Panc1 (cell line): ENCODE measurements at regions not wholly inside any gene's neighbourhood (a gene's known extent, or its start where the extent isn't known, plus 50 kb on each side); places are given as distances from the start of the nearest gene placed in this dataset.

Experiments
- ATAC-seq: fragments of 200-7000 bp; cut with Tn5 transposase; 2 replicates; pipeline ENCODE4 v1.9.1; 2020; ENCODE audit warnings: mild to moderate bottlenecking, moderate library complexity
- BruUV-seq: library from RNA; stranded (reverse); fragments of 400-500 nt; replicated peaks from 2 replicates; lab custom pipeline; 2021; lab: Mats Ljungman, UMichigan
- CTCF ChIA-PET: fragments of 300-600 bp; sonication (Branson Sonifier 250); formaldehyde crosslinking; loops from one replicate; lab custom pipeline; 2022; ENCODE audit warnings: antibody characterized with exemption; lab: Charles Lee
- POLR2A ChIA-PET: fragments of 300-600 bp; sonication (Branson Sonifier 250); formaldehyde crosslinking; loops from one replicate; lab custom pipeline; 2022; ENCODE audit warnings: antibody characterized with exemption; lab: Charles Lee
- DNase-seq: peaks from one replicate; pipeline ENCODE4 v3.0.0-alpha.2; 2010; ENCODE audit warnings: low read depth, low spot score
- H3K27ac ChIP-seq: 2 replicates; pipeline ENCODE4 v1.5.1; 2011; ENCODE audit warnings: mild to moderate bottlenecking, low read length, inconsistent platforms
- H3K27me3 ChIP-seq: fragments of 200-500 bp; sonication (Bioruptor generic); 2 replicates; pipeline ENCODE4 v1.6.0; 2014; ENCODE audit warnings: low read length, inconsistent platforms; ENCODE audit not compliant: control insufficient read depth, insufficient read depth
- H3K36me3 ChIP-seq: fragments of 200-500 bp; sonication (Bioruptor generic); 2 replicates; pipeline ENCODE4 v1.5.1; 2014; ENCODE audit warnings: inconsistent platforms, mild to moderate bottlenecking, low read length, moderate library complexity; ENCODE audit not compliant: control insufficient read depth, insufficient read depth
- H3K4me1 ChIP-seq: 2 replicates; pipeline ENCODE4 v1.5.1; 2011; ENCODE audit warnings: inconsistent platforms, mild to moderate bottlenecking, low read length, moderate library complexity; ENCODE audit not compliant: control insufficient read depth, insufficient read depth
- H3K4me3 ChIP-seq, 2 experiments: 2 replicates each; pipeline ENCODE4 v1.5.1; 2011 to 2012; ENCODE audit warnings: low read depth in 2 of 2, low read length in 2 of 2, mild to moderate bottlenecking in 2 of 2, inconsistent platforms in 1 of 2, moderate library complexity in 1 of 2
- H3K9me3 ChIP-seq: fragments of 200-500 bp; sonication (Bioruptor generic); 2 replicates; pipeline ENCODE4 v1.5.1; 2014; ENCODE audit warnings: low read depth, mild to moderate bottlenecking, inconsistent platforms, low read length, moderate library complexity; ENCODE audit not compliant: control insufficient read depth, insufficient read depth
- CTCF ChIP-seq: fragments of 450-650 bp; IDR thresholded peaks from 2 replicates; pipeline ENCODE4 v1.5.1; 2017; ENCODE audit warnings: mild to moderate bottlenecking
- POLR2AphosphoS5 ChIP-seq: IDR thresholded peaks from 2 replicates; pipeline ENCODE4 v1.6.1; 2012; ENCODE audit warnings: mild to moderate bottlenecking, low read depth, low read length, moderate library complexity
- REST ChIP-seq, 2 experiments: IDR thresholded peaks; 2 replicates each; pipeline ENCODE4 v1.6.1; 2011 to 2012; ENCODE audit warnings: low read depth in 2 of 2, control low read depth in 1 of 2, low read length in 1 of 2, mild to moderate bottlenecking in 1 of 2, moderate library complexity in 1 of 2; ENCODE audit not compliant: insufficient read depth in 1 of 2
- SIN3A ChIP-seq: IDR thresholded peaks from 2 replicates; pipeline ENCODE4 v1.6.1; 2012; ENCODE audit warnings: low read depth, mild to moderate bottlenecking, low read length, moderate library complexity, borderline replicate concordance; ENCODE audit not compliant: insufficient read depth
- TCF7L2 ChIP-seq: IDR thresholded peaks from 2 replicates; pipeline ENCODE4 v1.6.1; 2011; ENCODE audit warnings: mild to moderate bottlenecking, low read depth, low read length, inconsistent platforms
- in situ Hi-C: cut with HindIII; loops from 2 replicates; pipeline ENCODE4 v1.10.0; 2016; ENCODE audit warnings: low sequenced_read_pairs, low pct_unique_long_range_greater_than_20kb
- intact Hi-C: fragments of 100-400 bp; cut with micrococcal nuclease; formaldehyde crosslinking; loops from one replicate; pipeline ENCODE4 v1.10.0; 2022; ENCODE audit not compliant: unreplicated experiment

- ATAC-seq (no peak), DNase-seq (no peak)
- intact Hi-C loops, result no loop called here
- ChIA-PET CTCF (no interaction called here), POLR2A (no interaction called here)
- Histone ChIP-seq H3K27ac (no peak overlapping the region), H3K36me3 (no peaks in the 10 kb centered on the region), H3K9me3 (no peaks in the 10 kb centered on the region), H3K4me3 (no peak overlapping the region), H3K27me3 (no peaks in the 10 kb centered on the region), H3K4me1 (no peaks in the 10 kb centered on the region)
- BruUV-seq, result no TSS peak
- no peak for TF ChIP-seq SIN3A
- TF ChIP-seq POLR2AphosphoS5, result no peak
- in situ Hi-C loops, result no loop called here
These were observed 521.7 kb upstream of the CLINT1 start for GRCh38 chr5:158380661-158381060.

- Histone ChIP-seq H3K36me3 (no peaks in the 10 kb centered on the region), H3K27ac (no peak overlapping the region), H3K9me3 (no peaks in the 10 kb centered on the region), H3K27me3 (no peaks in the 10 kb centered on the region), H3K4me1 (no peaks in the 10 kb centered on the region), H3K4me3 (no peak overlapping the region)
- ChIA-PET POLR2A (no interaction called here), CTCF (no interaction called here)
- ATAC-seq, result no peak
- TF ChIP-seq TCF7L2 (no peak), CTCF (no peak), SIN3A (no peak), REST (IDR thresholded peaks at IDR 0.05; ENCODE audit: insufficient read depth in 1 of 2, low read depth in 2 of 2, low read length in 1 of 2) (no peak), POLR2AphosphoS5 (no peak)
- intact Hi-C loops, result no loop called here
- BruUV-seq, result no TSS peak
- DNase-seq, result no peak
- in situ Hi-C loops, result no loop called here
These were observed 520.0 kb upstream of the CLINT1 start for GRCh38 chr5:158378931-158379330.

- no peak for TF ChIP-seq TCF7L2
- no peak for TF ChIP-seq CTCF
- no peak for TF ChIP-seq POLR2AphosphoS5
- no peak for TF ChIP-seq REST (IDR thresholded peaks at IDR 0.05; ENCODE audit: insufficient read depth in 1 of 2, low read depth in 2 of 2, low read length in 1 of 2)
- TF ChIP-seq SIN3A, result no peak
- CTCF ChIA-PET, result no interaction called here
- intact Hi-C loops (no loop called here), in situ Hi-C loops (no loop called here)
- POLR2A ChIA-PET, result no interaction called here
- DNase-seq (no peak), ATAC-seq (no peak)
- Histone ChIP-seq H3K4me1 (no peaks in the 10 kb centered on the region), H3K27ac (no peak overlapping the region), H3K36me3 (no peaks in the 10 kb centered on the region), H3K4me3 (no peak overlapping the region), H3K9me3 (no peaks in the 10 kb centered on the region), H3K27me3 (no peaks in the 10 kb centered on the region)
- no TSS peak for BruUV-seq
These were observed 517.7 kb upstream of the CLINT1 start for GRCh38 chr5:158376679-158377078.
